Body of pancreas (tissue), 4 donors: ENCODE measurements at regions not wholly inside any gene's neighbourhood (a gene's known extent, or its start where the extent isn't known, plus 50 kb on each side); places are given as distances from the start of the nearest gene placed in this dataset.

Experiments
- CTCF ChIP-seq, 7 experiments: fragments of 450-650 bp in 4 of 7; fragments of 200-600 bp in 3 of 7; sonication (generic) in 3 of 7; IDR thresholded peaks; one replicate each; pipeline ENCODE4 v1.5.1; 2016 to 2019; ENCODE audit warnings: antibody characterized with exemption in 7 of 7
- POLR2A ChIP-seq, 3 donors: fragments of 450-650 bp; IDR thresholded peaks; one replicate each; pipeline ENCODE4 v1.6.1; 2016; ENCODE audit warnings: antibody characterized with exemption in 3 of 3, mild to moderate bottlenecking in 2 of 3

DNA sequence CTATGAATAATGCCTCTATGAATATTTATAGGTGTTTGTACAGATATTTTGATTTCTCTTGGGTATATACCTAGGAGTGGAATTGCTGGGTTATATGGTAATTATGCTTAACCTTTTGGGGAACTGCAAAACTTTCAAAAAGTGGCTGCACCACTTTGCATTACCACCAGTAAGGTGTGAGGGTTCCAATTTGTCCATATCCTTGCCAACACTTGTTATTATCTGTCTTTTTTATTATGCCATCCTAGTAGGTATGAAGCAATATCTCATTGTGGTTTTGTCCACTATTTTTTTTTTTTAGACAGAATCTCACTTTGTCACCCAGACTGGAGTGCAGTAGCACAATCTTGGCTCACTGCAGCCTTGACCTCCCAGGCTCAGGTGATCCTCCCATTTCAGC is 112.2 kb upstream of the FBXO11 start:
- TF ChIP-seq CTCF (IDR thresholded peaks at IDR 0.05): no peak
- no peak for TF ChIP-seq POLR2A (IDR thresholded peaks at IDR 0.05)
